GM13977 (cell line): ENCODE measurements at regions not wholly inside any gene's neighbourhood (a gene's known extent, or its start where the extent isn't known, plus 50 kb on each side); places are given as distances from the start of the nearest gene placed in this dataset.

ENCODE experiments used
- DNase-seq: peaks from one replicate; pipeline ENCODE4 v3.0.0; 2012; ENCODE audit warnings: low spot score
- CTCF ChIP-seq: IDR thresholded peaks from 2 replicates; pipeline ENCODE4 v1.5.1; 2012; ENCODE audit warnings: mild to moderate bottlenecking, control low read depth; ENCODE audit not compliant: insufficient read depth; ENCODE audit errors: extremely low read depth, missing control alignments
- in situ Hi-C: fragments of 300-500 bp; cut with MboI; formaldehyde crosslinking; loops from one replicate; pipeline ENCODE4 v1.12.0; 2022; ENCODE audit warnings: low sequenced_read_pairs, low pct_unique_long_range_greater_than_20kb, mixed read lengths, inconsistent platforms; ENCODE audit not compliant: unreplicated experiment

GRCh38 chr3:104102386-104102785 lies 1264.3 kb upstream of the ALCAM start:
- DNase-seq: peak; percentile 37
- peak; percentile 74 for TF ChIP-seq CTCF
- in situ Hi-C loops: no loop called here

- no peak for TF ChIP-seq CTCF
- in situ Hi-C loops: no loop called here
- DNase-seq: no peak
Measured at GRCh38 chr3:104106276-104106675, 1260.4 kb upstream of the ALCAM start.

- TF ChIP-seq CTCF: no peak
- in situ Hi-C loops: no loop called here
- no peak for DNase-seq
Measured at GRCh38 chr3:104108522-104108921, 1258.2 kb upstream of the ALCAM start.

- in situ Hi-C loops: no loop called here
- TF ChIP-seq CTCF: no peak
- no peak for DNase-seq
Measured at GRCh38 chr3:104126463-104126862, 1240.2 kb upstream of the ALCAM start.

- DNase-seq: no peak
- in situ Hi-C loops: no loop called here
- no peak for TF ChIP-seq CTCF
Measured at GRCh38 chr3:104126864-104127553, 1239.7 kb upstream of the ALCAM start.

- no peak for TF ChIP-seq CTCF
- in situ Hi-C loops: no loop called here
Measured at GRCh38 chr3:104127830-104128229, 1238.9 kb upstream of the ALCAM start.

More at GRCh38 chr3:104127830-104128229, 1238.9 kb upstream of the ALCAM start:
- DNase-seq: no peak
